GM12878 (cell line): ENCODE measurements at regions not wholly inside any gene's neighbourhood (a gene's known extent, or its start where the extent isn't known, plus 50 kb on each side); places are given as distances from the start of the nearest gene placed in this dataset.

Source experiments
- CTCF ChIP-seq, 3 experiments: IDR thresholded peaks in 2 of 3; conservative IDR thresholded peaks in 1 of 3; 2 replicates each; pipeline ENCODE4 v1.5.1; 2011; ENCODE audit warnings: low read depth in 3 of 3, low read length in 3 of 3, mild to moderate bottlenecking in 3 of 3, control low read depth in 2 of 3, moderate library complexity in 2 of 3, inconsistent platforms in 1 of 3, mixed read lengths in 1 of 3; ENCODE audit not compliant: control insufficient read depth in 2 of 3, insufficient read depth in 1 of 3; ENCODE audit errors: extremely low read depth in 1 of 3
- ELK1 ChIP-seq: IDR thresholded peaks from 2 replicates; pipeline ENCODE4 v1.6.1; 2012; ENCODE audit warnings: low read depth, low read length, improper control_type of control experiment
- POLR2A ChIP-seq: IDR thresholded peaks from 2 replicates; pipeline ENCODE4 v1.6.1; 2011; ENCODE audit warnings: low read depth, mild to moderate bottlenecking, low read length
- SIN3A ChIP-seq: IDR thresholded peaks from 2 replicates; pipeline ENCODE4 v1.6.1; 2012; ENCODE audit warnings: low read depth, low read length, improper control_type of control experiment
- SPI1 ChIP-seq: IDR thresholded peaks from 2 replicates; pipeline ENCODE4 v1.6.1; 2011; ENCODE audit warnings: low read depth, mild to moderate bottlenecking, low read length, moderate library complexity, borderline replicate concordance; ENCODE audit not compliant: insufficient read depth
- TAF1 ChIP-seq: IDR thresholded peaks from 2 replicates; pipeline ENCODE4 v1.6.1; 2011; ENCODE audit warnings: mild to moderate bottlenecking, low read depth, low read length, borderline replicate concordance
- ZNF274 ChIP-seq: IDR thresholded peaks from one replicate; pipeline ENCODE4 v1.8.0; 2011; ENCODE audit not compliant: insufficient read length, insufficient read depth

GRCh38 chr9:24899463-24899862 lies 353.8 kb upstream of the IZUMO3 start:
- TF ChIP-seq POLR2A (no peak), ZNF274 (no peak), SIN3A (no peak), SPI1 (no peak), CTCF (IDR thresholded peaks at IDR 0.05 in 2 of 3, conservative IDR thresholded peaks at IDR 0.05 in 1 of 3; ENCODE audit: control insufficient read depth in 2 of 3, extremely low read depth in 1 of 3, insufficient read depth in 1 of 3, low read depth in 3 of 3, low read length in 3 of 3) (no peak), TAF1 (no peak), ELK1 (no peak)
